Inferior parietal cortex (tissue), 1 donor: ENCODE measurements at regions not wholly inside any gene's neighbourhood (a gene's known extent, or its start where the extent isn't known, plus 50 kb on each side); places are given as distances from the start of the nearest gene placed in this dataset.

Experiments
- DNase-seq: peaks from one replicate; pipeline ENCODE4 v3.0.0-alpha.2; 2016; ENCODE audit errors: extremely low spot score

GRCh38 chr7:155998766-155999630 is 186.7 kb upstream of the SHH start:
- DNase-seq: no peak

GRCh38 chr7:155998328-155998691 is 186.0 kb upstream of the SHH start:
- no peak for DNase-seq

- no peak for DNase-seq
Observed at GRCh38 chr7:155997431-155998327, 185.4 kb upstream of the SHH start.

- DNase-seq: no peak
Observed at GRCh38 chr7:155996718-155997280, 184.5 kb upstream of the SHH start.

GRCh38 chr7:155995183-155995612 is 182.9 kb upstream of the SHH start:
- DNase-seq: no peak

GRCh38 chr7:155994279-155994811 is 182.1 kb upstream of the SHH start:
- no peak for DNase-seq

- DNase-seq: no peak
Observed at GRCh38 chr7:155993420-155994278, 181.4 kb upstream of the SHH start.

- no peak for DNase-seq
Observed at GRCh38 chr7:155992974-155993373, 180.7 kb upstream of the SHH start.

- DNase-seq: no peak
Observed at GRCh38 chr7:155992538-155992937, 180.3 kb upstream of the SHH start.

- no peak for DNase-seq
Observed at GRCh38 chr7:155992107-155992506, 179.8 kb upstream of the SHH start.

- no peak for DNase-seq
Observed at GRCh38 chr7:155991470-155991869, 179.2 kb upstream of the SHH start.

- no peak for DNase-seq
Observed at GRCh38 chr7:155988416-155988815, 176.2 kb upstream of the SHH start.

- DNase-seq: no peak
Observed at GRCh38 chr7:155987681-155988235, 175.5 kb upstream of the SHH start.

GRCh38 chr7:155986497-155987160 is 174.4 kb upstream of the SHH start:
- no peak for DNase-seq

- no peak for DNase-seq
Observed at GRCh38 chr7:155985518-155986250, 173.4 kb upstream of the SHH start.

- DNase-seq: no peak
Observed at GRCh38 chr7:155984609-155985405, 172.5 kb upstream of the SHH start.

- no peak for DNase-seq
Observed at GRCh38 chr7:155984028-155984580, 171.8 kb upstream of the SHH start.

GRCh38 chr7:155983176-155983815 is 171.0 kb upstream of the SHH start:
- no peak for DNase-seq
